ENCODE measurements at regions not wholly inside any gene's neighbourhood (a gene's known extent, or its start where the extent isn't known, plus 50 kb on each side); places are given as distances from the start of the nearest gene placed in this dataset.

DNA sequence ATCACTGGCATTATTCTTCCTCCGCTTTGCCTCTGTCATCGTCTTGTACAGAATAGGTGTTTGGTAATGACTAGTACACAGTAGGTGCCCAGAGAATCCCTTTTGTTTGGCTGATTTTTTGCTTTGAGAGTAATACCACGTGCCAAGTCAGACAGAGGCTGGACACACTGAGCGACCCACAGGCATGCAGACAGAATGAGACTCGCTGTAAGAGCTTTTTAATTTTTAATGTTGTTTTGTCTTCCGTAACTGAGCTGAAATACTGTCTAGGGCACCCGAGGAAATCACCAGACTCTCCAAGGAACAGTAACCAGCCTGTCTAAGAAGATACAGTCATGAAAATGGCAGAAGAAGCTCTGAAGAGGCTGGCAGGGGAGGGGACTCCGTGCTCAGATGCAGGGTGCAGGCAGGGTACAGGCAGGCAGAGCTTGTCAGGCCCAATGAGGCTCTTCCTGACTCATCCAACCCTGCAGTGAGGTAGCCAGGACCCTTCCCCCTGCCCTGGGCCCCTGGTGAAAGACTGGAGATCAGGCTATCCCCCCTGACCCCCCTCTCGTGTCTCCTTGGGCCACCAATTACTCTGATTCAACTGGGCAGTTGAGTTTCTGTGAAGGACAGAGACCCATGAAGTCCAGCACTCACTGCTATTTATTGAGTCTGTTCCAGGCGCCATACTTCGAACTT, 60.1 kb upstream of the ECE1 start:
- TF ChIP-seq, protein P1, sequence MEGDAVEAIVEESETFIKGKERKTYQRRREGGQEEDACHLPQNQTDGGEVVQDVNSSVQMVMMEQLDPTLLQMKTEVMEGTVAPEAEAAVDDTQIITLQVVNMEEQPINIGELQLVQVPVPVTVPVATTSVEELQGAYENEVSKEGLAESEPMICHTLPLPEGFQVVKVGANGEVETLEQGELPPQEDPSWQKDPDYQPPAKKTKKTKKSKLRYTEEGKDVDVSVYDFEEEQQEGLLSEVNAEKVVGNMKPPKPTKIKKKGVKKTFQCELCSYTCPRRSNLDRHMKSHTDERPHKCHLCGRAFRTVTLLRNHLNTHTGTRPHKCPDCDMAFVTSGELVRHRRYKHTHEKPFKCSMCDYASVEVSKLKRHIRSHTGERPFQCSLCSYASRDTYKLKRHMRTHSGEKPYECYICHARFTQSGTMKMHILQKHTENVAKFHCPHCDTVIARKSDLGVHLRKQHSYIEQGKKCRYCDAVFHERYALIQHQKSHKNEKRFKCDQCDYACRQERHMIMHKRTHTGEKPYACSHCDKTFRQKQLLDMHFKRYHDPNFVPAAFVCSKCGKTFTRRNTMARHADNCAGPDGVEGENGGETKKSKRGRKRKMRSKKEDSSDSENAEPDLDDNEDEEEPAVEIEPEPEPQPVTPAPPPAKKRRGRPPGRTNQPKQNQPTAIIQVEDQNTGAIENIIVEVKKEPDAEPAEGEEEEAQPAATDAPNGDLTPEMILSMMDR (conservative IDR thresholded peaks at IDR 0.05; ENCODE audit: low read depth, low read length), result no peak
- TF ChIP-seq POLR2A (IDR thresholded peaks at IDR 0.05; ENCODE audit: low read depth, low read length) (no peak), RFX5 (IDR thresholded peaks at IDR 0.05; ENCODE audit: low read depth, low read length) (no peak)

Measured in IMR-90 (cell line).